Panc1 (cell line): ENCODE measurements at regions not wholly inside any gene's neighbourhood (a gene's known extent, or its start where the extent isn't known, plus 50 kb on each side); places are given as distances from the start of the nearest gene placed in this dataset.

Experiments used
- ATAC-seq: fragments of 200-7000 bp; cut with Tn5 transposase; 2 replicates; pipeline ENCODE4 v1.9.1; 2020; ENCODE audit warnings: mild to moderate bottlenecking, moderate library complexity
- BruUV-seq: library from RNA; stranded (reverse); fragments of 400-500 nt; replicated peaks from 2 replicates; lab custom pipeline; 2021; lab: Mats Ljungman, UMichigan
- CTCF ChIA-PET: fragments of 300-600 bp; sonication (Branson Sonifier 250); formaldehyde crosslinking; loops from one replicate; lab custom pipeline; 2022; ENCODE audit warnings: antibody characterized with exemption; lab: Charles Lee
- POLR2A ChIA-PET: fragments of 300-600 bp; sonication (Branson Sonifier 250); formaldehyde crosslinking; loops from one replicate; lab custom pipeline; 2022; ENCODE audit warnings: antibody characterized with exemption; lab: Charles Lee
- DNase-seq: peaks from one replicate; pipeline ENCODE4 v3.0.0-alpha.2; 2010; ENCODE audit warnings: low read depth, low spot score
- H3K27ac ChIP-seq: 2 replicates; pipeline ENCODE4 v1.5.1; 2011; ENCODE audit warnings: mild to moderate bottlenecking, low read length, inconsistent platforms
- H3K27me3 ChIP-seq: fragments of 200-500 bp; sonication (Bioruptor generic); 2 replicates; pipeline ENCODE4 v1.6.0; 2014; ENCODE audit warnings: low read length, inconsistent platforms; ENCODE audit not compliant: control insufficient read depth, insufficient read depth
- H3K36me3 ChIP-seq: fragments of 200-500 bp; sonication (Bioruptor generic); 2 replicates; pipeline ENCODE4 v1.5.1; 2014; ENCODE audit warnings: inconsistent platforms, mild to moderate bottlenecking, low read length, moderate library complexity; ENCODE audit not compliant: control insufficient read depth, insufficient read depth
- H3K4me1 ChIP-seq: 2 replicates; pipeline ENCODE4 v1.5.1; 2011; ENCODE audit warnings: inconsistent platforms, mild to moderate bottlenecking, low read length, moderate library complexity; ENCODE audit not compliant: control insufficient read depth, insufficient read depth
- H3K4me3 ChIP-seq, 2 experiments: 2 replicates each; pipeline ENCODE4 v1.5.1; 2011 to 2012; ENCODE audit warnings: low read depth in 2 of 2, low read length in 2 of 2, mild to moderate bottlenecking in 2 of 2, inconsistent platforms in 1 of 2, moderate library complexity in 1 of 2
- H3K9me3 ChIP-seq: fragments of 200-500 bp; sonication (Bioruptor generic); 2 replicates; pipeline ENCODE4 v1.5.1; 2014; ENCODE audit warnings: low read depth, mild to moderate bottlenecking, inconsistent platforms, low read length, moderate library complexity; ENCODE audit not compliant: control insufficient read depth, insufficient read depth
- POLR2AphosphoS5 ChIP-seq: IDR thresholded peaks from 2 replicates; pipeline ENCODE4 v1.6.1; 2012; ENCODE audit warnings: mild to moderate bottlenecking, low read depth, low read length, moderate library complexity
- REST ChIP-seq, 2 experiments: IDR thresholded peaks; 2 replicates each; pipeline ENCODE4 v1.6.1; 2011 to 2012; ENCODE audit warnings: low read depth in 2 of 2, control low read depth in 1 of 2, low read length in 1 of 2, mild to moderate bottlenecking in 1 of 2, moderate library complexity in 1 of 2; ENCODE audit not compliant: insufficient read depth in 1 of 2
- SIN3A ChIP-seq: IDR thresholded peaks from 2 replicates; pipeline ENCODE4 v1.6.1; 2012; ENCODE audit warnings: low read depth, mild to moderate bottlenecking, low read length, moderate library complexity, borderline replicate concordance; ENCODE audit not compliant: insufficient read depth
- TCF7L2 ChIP-seq: IDR thresholded peaks from 2 replicates; pipeline ENCODE4 v1.6.1; 2011; ENCODE audit warnings: mild to moderate bottlenecking, low read depth, low read length, inconsistent platforms
- in situ Hi-C: cut with HindIII; loops from 2 replicates; pipeline ENCODE4 v1.10.0; 2016; ENCODE audit warnings: low sequenced_read_pairs, low pct_unique_long_range_greater_than_20kb
- intact Hi-C: fragments of 100-400 bp; cut with micrococcal nuclease; formaldehyde crosslinking; loops from one replicate; pipeline ENCODE4 v1.10.0; 2022; ENCODE audit not compliant: unreplicated experiment
- TF ChIP-seq, protein P1 (sequence below): fragments of 450-650 bp; IDR thresholded peaks from 2 replicates; pipeline ENCODE4 v1.5.1; 2017; ENCODE audit warnings: mild to moderate bottlenecking

- ATAC-seq, result no peak
These were observed 443.4 kb downstream of the BCOR start for GRCh38 chrX:39654183-39654925.

GRCh38 chrX:39654952-39655351 lies 442.8 kb downstream of the BCOR start:
- POLR2A ChIA-PET, result no interaction called here
- BruUV-seq, result no TSS peak

More at GRCh38 chrX:39654183-39654925, 443.4 kb downstream of the BCOR start:
- H3K4me1 ChIP-seq, result no peaks in the 10 kb centered on the region
- DNase-seq, result no peak
- in situ Hi-C loops, result no loop called here
- no peaks in the 10 kb centered on the region for H3K9me3 ChIP-seq
- no peak overlapping the region for H3K4me3 ChIP-seq
- H3K27ac ChIP-seq, result no peak overlapping the region
- BruUV-seq, result no TSS peak
- H3K27me3 ChIP-seq, result no peaks in the 10 kb centered on the region
- H3K36me3 ChIP-seq, result no peaks in the 10 kb centered on the region
- no peak for TF ChIP-seq SIN3A
- no peak for TF ChIP-seq REST (IDR thresholded peaks at IDR 0.05; ENCODE audit: insufficient read depth in 1 of 2, low read depth in 2 of 2, low read length in 1 of 2)
- TF ChIP-seq TCF7L2, result no peak
- TF ChIP-seq POLR2AphosphoS5, result no peak
- TF ChIP-seq, protein P1, sequence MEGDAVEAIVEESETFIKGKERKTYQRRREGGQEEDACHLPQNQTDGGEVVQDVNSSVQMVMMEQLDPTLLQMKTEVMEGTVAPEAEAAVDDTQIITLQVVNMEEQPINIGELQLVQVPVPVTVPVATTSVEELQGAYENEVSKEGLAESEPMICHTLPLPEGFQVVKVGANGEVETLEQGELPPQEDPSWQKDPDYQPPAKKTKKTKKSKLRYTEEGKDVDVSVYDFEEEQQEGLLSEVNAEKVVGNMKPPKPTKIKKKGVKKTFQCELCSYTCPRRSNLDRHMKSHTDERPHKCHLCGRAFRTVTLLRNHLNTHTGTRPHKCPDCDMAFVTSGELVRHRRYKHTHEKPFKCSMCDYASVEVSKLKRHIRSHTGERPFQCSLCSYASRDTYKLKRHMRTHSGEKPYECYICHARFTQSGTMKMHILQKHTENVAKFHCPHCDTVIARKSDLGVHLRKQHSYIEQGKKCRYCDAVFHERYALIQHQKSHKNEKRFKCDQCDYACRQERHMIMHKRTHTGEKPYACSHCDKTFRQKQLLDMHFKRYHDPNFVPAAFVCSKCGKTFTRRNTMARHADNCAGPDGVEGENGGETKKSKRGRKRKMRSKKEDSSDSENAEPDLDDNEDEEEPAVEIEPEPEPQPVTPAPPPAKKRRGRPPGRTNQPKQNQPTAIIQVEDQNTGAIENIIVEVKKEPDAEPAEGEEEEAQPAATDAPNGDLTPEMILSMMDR, result no peak
- intact Hi-C loops, result no loop called here
- CTCF ChIA-PET, result no interaction called here
- POLR2A ChIA-PET, result no interaction called here

DNA sequence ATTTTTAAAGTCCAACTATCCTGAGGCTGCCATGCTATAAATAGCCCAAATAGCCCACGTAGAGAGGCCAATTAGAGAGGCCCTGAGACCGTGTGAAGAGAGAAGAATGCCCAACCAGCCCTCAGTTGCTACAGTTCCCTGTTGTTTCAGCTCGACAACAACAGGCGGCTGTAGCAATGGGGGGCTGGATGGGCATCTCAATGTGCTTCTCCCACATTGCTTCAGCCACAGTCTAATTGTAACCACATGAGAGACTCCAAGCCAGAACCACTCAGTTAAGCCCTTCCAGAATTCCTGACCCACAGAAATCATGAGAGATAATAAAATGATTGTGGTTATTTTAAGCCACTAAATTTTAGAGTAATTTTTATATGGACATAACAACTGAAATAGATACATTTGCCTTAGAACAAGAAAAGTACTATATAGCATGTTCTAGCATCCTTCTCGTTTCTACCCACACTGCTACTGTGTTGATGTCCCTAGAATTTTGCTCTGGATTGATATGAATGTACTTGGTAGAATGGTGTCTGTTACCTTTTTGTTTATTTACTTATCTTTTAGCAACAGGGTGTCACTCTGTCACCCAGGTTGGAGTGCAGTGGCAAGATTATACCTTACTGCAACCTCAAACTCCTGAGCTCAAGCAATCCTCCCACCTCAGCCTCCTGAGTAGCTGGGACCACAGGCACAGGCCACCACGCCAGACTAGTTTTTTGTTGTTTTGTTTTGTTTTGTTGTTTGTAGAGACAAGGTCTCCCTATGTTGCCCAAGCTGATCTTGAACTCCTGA lies 436.4 kb downstream of the BCOR start:
- no peak for ATAC-seq
- no peaks in the 10 kb centered on the region for H3K4me1 ChIP-seq
- no peaks in the 10 kb centered on the region for H3K27me3 ChIP-seq
- in situ Hi-C loops, result no loop called here
- no peak for DNase-seq
- intact Hi-C loops, result no loop called here
- H3K27ac ChIP-seq, result no peak overlapping the region
- no peak overlapping the region for H3K4me3 ChIP-seq
- no TSS peak for BruUV-seq
- TF ChIP-seq POLR2AphosphoS5 (no peak), SIN3A (no peak), TCF7L2 (no peak), REST (IDR thresholded peaks at IDR 0.05; ENCODE audit: insufficient read depth in 1 of 2, low read depth in 2 of 2, low read length in 1 of 2) (no peak)
- TF ChIP-seq, protein P1, result no peak
- no peaks in the 10 kb centered on the region for H3K9me3 ChIP-seq
- no peaks in the 10 kb centered on the region for H3K36me3 ChIP-seq
- CTCF ChIA-PET, result no interaction called here
- POLR2A ChIA-PET, result no interaction called here

More at GRCh38 chrX:39654952-39655351, 442.8 kb downstream of the BCOR start:
- intact Hi-C loops (no loop called here), in situ Hi-C loops (no loop called here)
- no peak for ATAC-seq
- no peak for DNase-seq
- Histone ChIP-seq H3K27me3 (no peaks in the 10 kb centered on the region), H3K36me3 (no peaks in the 10 kb centered on the region), H3K4me1 (no peaks in the 10 kb centered on the region), H3K4me3 (no peak overlapping the region), H3K9me3 (no peaks in the 10 kb centered on the region), H3K27ac (no peak overlapping the region)
- CTCF ChIA-PET, result no interaction called here
- TF ChIP-seq SIN3A, result no peak
